ENCODE measurements at regions not wholly inside any gene's neighbourhood (a gene's known extent, or its start where the extent isn't known, plus 50 kb on each side); places are given as distances from the start of the nearest gene placed in this dataset.

DNA sequence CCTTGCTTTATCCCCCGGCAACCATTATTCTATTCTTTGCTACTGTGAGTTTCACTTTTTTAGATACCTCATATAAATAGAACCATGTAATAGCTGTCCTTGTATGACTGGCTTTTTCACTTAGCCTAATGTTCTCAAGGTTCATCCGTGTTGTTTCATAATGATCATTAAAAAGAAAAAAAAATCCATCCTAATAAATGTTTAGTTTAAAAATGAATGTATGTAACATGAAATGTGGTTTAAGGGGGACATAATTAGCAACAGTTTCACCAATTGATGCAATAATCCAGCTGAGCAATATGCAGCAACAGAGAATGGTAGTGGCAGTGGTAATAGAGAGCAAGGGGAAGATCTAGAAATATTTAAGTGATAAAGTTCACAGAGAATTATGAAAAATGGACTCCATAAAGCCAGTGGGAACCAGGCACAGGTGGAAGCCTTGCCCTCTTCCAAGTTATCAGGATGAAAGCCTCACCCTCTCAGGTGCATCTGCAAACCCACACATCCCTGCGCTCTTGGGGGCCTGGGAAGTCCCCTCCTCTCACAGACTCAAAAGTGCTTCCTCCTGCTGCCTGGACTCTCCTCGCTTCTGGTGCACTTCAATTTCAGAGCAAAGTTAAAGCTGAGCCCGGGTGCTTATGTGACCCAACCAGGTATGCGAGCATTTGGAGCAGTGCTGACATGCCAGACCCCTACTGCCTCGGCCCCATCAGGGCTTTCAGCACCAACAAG is 1403.3 kb upstream of the SLC39A10 start:
- TF ChIP-seq CTCF (IDR thresholded peaks at IDR 0.05) (no peak), POLR2AphosphoS5 (IDR thresholded peaks at IDR 0.05) (no peak), POLR2A (IDR thresholded peaks at IDR 0.05) (no peak), EP300 (IDR thresholded peaks at IDR 0.05) (no peak)

Measured in sigmoid colon (tissue), 4 donors.